C1 segment of cervical spinal cord (tissue), 14 donors: ENCODE measurements at regions not wholly inside any gene's neighbourhood (a gene's known extent, or its start where the extent isn't known, plus 50 kb on each side); places are given as distances from the start of the nearest gene placed in this dataset.
"Not testable (repeated sequence)": the region's sequence is repeated elsewhere in the genome, so short reads cannot be mapped to it uniquely, and the experiment has no call there.

ENCODE experiments used
- DNase-seq, 14 donors: peaks; one replicate each; lab custom pipeline; 2025; lab: John Stamatoyannopoulos, UW

DNA sequence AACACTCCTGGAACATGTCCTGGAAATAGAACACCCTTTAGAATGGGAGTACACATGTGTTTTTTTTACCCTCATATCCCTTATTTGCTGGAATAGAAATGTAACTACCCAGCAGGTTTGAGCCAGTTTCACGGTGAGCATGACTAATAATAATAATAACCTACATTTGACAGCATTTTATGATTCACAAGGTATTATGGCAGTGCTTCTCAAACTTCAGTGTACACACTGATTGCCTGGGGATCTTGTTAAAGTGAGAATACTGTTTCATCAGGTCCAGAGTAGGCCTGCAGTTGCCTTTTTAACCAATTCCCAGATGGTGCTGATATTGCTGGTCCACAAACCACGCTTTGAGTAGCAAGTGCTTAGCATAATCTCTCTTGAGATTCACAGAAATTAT, 63.9 kb downstream of the NFKBIZ start:
- DNase-seq: no peak

DNA sequence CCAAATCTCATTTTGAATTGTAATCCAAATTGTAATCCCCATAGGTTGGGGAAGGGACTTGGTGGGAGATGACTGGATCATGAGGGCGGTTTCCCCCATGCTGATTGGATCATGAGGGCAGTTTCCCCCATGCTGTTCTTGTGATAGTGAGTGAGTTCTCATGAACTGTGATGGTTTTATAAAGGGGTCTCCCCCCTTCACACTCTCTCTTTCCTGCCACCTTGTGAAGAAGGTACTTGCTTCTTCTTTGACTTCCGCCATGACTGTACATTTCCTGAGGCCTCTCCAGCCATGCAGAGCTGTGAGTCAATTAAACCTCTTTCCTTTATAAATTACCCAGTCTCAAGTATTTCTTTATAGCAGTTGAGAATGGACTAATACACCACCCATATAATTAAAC, 68.4 kb downstream of the NFKBIZ start:
- DNase-seq: not testable (repeated sequence)

DNA sequence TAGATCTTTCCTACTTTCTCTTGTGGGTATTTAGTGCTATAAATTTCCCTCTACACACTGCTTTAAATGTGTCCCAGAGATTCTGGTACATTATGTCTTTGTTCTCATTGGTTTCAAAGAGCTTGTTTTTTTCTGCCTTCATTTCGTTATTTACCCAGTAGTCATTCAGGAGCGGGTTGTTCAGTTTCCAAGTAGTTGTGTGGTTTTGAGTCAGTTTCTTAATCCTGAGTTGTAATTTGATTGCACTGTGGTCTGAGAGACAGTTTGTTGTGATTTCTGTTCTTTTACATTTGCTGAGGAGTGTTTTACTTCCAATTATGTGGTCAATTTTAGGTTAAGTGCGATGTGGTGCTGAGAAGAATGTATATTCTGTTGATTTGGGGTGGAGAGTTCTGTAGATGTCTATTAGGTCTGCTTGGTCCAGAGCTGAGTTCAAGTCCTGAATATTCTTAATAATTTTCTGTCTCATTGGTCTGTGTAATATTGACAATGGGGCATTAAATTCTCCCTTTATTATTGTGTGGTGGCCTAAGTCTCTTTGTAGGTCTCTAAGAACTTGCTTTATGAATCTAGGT, 72.9 kb downstream of the NFKBIZ start:
- not testable (repeated sequence) for DNase-seq

DNA sequence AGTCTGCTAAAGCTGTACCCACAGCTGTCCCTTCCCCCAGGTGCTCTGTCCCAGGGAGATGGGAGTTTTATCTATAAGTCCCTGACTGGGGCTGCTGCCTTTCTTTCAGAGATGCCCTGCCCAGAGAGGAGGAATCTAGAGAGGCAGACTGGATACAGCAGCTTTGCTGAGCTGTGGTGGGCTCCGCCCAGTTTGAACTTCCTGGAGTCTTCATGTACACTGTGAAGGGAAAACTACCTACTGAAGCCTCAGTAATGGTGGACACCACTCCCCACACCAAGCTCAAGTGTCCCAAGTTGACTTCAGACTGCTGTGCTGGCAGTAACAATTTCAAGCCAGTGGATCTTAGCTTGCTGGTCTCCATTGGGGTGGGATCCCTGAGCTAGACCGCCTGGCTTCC, 75.3 kb downstream of the NFKBIZ start:
- DNase-seq: not testable (repeated sequence)

DNA sequence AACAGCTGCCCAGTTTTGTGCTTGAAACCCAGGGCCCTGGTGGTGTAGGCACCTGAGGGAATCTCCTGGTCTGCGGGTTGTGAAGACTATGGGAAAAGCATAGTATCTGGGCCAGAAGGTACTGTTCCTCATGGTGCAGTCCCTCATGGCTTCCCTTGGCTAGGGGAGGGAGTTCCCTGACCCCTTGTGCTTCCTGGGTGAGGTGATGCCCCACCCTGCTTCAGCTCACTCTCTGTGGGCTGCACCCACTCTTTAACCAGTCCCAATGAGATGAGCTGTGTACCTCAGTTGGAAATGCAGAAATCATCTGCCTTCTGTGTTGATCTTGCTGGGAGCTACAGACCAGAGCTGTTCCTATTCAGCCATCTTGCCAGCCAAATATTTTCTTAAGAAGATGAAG, 75.8 kb downstream of the NFKBIZ start:
- not testable (repeated sequence) for DNase-seq

DNA sequence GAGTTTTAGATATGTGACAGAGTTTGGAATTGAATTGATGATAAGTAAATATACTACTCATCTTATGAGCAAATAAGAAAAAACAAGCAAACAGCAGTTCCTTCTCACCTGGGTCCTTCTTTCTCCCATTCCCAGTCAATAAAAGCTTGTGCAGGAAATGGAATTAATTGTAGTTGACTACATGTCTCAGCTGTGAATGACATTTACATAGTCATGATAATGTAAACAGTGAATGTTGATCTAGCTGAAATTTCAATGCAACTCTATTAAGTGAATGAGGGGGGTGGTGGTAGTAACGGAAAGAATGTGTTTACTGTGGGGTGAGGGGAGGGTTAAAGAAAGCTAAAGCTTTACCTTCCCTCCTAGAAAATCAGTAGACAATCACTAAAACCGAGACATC, 76.2 kb downstream of the NFKBIZ start:
- no peak for DNase-seq

DNA sequence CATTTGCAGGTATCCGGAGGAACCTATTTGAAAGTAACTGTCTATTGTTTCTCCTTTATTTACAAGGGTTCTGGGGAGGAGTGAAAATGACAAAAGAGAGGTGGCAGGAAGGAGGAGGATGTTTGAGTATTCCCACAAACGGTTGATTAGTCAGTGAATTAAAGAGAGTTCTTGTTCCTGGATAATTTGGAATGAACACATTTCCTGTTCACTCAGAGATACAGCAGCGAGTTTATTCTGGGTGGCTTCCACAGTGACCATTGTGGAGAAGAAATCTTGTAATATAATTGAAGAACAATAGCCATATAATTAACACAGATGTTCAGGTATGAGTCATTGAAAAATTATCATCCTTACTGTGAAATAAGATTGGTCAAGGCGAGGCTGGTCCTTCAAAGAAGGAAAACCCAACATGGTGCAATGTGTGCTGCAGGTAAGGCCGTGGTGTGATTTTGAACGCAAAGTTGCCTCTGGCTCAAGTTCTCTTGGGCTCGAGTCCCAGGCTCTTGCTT, 77.3 kb downstream of the NFKBIZ start:
- no peak for DNase-seq

DNA sequence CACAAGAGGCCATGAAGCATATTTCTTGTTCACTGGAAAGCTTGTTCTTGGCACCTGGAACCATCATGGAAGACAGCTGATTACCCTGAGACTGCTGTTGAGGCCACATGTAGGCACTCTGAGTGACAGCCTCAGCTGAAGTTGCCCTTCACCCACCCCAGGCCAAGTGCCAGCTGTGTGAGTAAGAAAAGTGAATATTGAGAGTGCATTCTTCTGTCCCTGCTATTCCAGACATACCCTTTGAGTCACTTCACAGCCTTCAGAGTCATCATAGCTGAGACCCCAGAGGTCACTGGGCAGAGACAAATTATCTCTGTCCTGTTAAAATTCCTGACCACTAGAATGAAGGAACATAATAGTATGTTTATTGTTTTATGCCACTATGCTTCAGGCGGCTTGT, 79.6 kb downstream of the NFKBIZ start:
- DNase-seq: no peak

DNA sequence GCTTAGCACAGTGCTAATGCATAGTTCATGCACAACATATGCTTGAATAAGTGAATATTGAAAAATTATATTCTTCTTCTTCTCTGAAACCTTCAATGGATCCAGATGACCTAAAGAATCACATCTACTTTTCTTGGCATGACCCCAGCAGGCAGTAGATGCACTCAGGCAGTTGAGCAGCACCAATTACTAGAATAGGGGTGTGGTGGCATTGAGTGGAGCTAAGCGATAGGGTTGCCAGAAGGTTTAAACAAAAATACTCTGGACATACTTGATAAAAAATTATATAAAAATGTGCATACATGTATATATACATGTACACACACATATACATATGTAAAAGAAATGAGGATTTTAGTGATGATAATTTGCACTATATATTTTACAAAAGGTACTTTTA, 81.8 kb downstream of the NFKBIZ start:
- no peak for DNase-seq

DNA sequence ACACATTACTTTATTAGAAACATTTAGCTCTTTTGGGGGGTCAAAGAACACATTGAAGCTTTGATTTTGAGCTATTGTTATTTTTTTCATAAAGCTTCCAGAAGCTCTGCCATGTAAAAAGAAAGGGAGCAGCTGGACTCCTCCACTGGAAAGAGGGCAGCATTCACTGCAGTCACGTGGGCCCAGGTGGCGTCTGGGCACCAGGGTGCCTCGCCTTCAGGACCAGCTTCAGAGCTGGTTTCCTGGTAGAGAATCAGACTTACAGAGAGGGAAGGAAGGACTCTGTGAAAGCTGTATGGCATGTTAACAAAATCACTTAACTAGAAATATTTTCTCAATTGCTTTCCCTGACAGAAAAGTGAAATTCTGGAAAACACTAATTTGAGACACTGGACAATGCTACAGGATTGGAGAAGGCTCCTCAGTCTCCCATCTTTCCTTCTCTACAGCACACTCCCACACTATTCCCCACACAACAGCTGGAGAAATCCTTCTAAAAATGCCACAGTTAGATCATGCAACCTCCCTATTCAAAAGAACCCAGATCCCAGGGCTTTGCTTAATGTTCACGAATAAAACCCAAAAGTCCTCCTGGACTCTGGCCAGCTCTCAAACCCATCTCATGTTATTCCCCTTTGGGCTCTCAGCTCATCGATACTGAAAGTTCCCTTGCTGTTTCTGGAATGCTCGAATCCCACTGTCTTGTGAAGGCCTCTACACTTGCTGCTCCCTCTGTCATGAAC, 83.2 kb downstream of the NFKBIZ start:
- no peak for DNase-seq

DNA sequence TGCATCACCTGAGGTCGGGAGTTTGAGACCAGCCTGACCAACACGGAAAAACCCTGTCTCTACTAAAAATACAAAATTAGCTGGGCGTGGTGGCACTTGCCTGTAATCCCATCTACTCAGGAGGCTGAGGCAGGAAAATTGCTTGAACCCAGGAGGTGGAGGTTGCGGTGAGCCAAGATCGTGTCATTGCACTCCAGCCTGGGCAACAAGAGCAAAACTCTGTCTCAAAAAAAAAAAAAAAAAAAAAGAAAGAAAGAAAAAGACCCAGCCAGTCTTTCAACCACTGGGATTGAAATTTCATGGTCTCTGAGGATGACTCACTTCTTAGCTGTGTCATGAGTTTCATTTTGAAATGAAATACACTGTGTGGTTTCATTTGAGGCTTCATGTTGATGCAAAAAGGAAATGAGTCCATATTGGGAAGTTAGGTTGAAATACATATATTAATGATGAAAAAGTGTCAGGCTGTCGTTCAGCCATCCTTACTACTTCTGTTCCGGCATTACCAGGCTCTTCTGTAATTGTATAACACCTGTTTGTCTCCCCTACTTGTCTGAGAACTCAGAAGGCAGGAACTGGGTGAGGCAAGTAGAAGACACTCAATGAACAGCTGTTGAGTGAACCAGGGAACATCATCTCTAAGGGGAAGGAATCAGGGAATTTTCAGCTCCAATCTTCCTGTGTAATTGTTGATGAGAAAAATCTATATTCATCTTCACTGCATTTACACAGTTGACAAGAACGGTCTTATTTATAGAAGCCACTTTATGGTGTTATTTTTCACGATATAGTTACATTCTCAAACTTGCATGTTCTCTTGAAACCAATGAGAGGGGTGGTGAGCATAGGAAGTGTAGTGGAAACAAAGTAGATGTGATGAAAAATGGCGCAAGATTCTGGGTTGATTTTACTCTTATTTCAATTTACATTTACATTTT, 87.4 kb downstream of the NFKBIZ start:
- DNase-seq: no peak

DNA sequence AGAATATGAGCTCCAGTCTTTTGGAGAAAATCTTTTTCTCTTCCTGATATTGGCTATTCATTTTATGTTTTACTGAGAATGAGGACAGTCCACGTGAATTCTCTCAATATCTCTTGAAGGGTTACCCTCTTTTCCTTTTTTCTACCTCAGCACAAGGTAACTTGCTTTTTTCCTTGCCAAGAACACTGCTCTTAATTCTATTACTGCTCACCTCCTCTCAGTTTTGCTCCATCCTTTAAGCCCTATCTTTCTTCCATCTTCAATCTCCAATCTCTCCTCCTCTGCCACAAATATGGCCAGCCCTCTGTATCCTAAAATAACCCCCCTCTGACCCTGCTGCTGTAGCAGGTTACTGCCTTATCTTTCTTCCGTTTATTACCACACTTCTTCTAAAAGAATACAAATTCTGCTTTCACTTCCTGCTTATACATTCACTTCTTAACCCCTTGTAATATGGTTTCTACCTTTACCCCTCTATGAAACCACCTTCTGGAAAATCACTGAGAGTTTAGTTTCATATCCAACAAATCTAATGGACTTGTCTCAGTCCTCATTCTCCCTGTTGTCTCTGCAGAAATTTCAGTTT, 89.0 kb downstream of the NFKBIZ start:
- no peak for DNase-seq

DNA sequence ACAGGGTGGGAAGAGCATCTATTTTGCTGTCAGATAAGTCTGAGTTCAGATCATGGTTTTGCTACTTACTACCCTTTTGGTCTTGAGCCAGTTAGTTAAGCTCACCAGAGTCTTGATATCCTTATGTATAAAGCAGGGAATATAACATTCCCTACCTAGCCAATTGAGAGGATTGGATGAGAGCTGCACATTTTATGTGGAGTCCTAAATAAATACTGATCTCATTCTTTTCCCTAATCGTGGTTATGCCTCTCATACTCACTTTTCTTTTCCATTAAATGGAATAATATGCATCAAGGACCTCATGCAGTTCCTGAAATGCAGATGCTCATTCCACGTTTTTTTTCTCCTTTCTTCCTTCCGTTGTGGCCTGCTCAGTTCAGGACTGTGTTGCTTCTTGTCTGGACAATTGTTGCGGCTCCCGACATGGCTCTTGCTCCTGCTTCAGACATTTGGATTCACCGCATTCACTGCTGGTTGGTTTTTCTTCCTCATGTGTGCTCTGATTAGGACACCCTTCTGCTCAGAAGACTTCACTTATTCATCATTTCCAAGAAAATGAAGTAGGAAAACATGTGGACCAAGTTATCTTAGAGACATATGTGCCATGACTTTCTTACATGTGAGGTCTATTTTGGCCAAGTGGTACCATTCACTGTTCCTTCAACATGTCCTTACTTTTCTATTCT, 90.2 kb downstream of the NFKBIZ start:
- DNase-seq: no peak

DNA sequence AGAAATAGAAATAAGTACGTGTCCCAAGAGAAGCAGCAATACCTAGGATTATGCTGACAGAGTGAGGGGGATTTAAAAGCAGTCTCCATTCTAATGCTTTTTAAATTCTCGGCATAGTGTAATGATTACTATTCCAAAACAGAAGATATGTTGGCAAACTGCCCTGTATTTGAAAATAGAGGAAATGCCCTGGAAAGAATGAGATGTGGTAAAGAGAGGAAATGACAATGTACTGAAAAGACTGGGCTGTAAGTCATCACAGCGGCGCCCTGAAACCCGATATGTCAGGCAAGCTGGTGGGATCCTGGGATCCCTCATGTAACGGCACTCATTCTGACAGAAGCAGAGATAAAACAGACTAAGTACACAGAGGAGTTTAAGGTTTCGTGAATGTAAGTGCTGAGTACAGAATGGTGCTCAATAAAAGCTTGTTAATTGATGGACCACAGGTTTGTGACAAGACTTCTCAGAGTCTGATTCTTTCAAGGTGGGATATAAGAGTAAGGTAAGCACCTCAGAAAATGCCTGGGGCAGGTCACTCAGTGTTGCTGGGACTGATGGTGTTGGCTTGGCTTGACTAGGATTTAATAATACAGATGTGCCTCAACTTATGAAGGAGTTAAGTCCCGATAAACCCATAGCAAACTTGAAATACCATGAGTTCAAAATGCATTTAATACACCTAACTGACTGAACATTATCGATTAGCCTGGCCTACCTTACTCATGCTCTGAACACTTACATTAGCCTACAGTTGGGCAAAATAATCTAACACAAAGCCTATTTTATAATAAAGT, 91.4 kb downstream of the NFKBIZ start:
- no peak for DNase-seq

DNA sequence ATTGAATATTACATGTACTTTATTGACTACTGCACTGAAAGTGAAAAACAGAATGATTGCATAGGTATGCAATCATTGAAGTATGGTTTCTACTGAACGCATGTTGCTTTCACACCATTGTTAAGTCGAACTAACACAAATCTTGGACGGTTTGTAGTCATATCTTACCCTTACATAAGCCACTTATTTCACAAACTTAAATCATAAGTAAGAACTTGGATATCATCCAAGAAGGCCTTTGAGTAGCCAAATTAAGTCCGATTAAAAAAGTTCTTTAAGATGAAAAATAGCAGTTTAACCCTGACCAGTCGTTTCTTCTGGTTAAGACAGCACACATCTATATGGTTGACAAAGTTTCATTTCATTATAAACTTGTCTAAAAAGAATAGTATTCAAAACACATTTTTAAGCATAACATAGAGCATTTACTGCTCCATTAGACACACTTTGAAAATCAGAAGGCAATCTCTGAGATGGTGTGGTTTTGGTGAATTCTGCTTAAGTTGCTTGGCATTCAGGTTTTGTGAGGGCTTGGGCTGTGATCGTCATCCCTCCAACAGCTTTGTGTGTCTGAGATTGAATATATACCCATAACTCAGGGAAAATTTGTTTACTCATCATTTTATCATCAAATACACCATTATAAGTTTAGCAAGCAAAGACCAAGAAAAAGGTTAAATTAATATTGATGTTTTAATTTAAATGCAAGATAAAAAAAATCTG, 92.2 kb downstream of the NFKBIZ start:
- no peak for DNase-seq

DNA sequence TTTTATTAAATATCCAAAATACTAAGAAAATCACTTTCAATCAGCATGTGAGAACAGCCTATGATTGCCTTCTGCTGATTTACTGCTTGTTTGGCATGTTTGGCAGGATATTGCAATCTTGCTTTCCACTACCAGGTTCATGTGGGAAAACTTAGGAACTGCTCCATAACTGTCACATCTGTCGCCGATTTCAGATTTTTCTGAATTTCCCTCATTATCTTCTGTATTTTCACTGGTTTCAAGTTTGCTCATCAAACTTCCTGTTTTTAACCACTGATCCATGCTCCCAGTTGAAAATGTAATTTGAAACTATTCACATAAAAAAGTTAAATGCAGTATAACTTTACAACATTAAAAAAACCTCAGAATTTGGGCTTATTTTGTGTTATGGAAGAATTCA, 93.0 kb downstream of the NFKBIZ start:
- no peak for DNase-seq

DNA sequence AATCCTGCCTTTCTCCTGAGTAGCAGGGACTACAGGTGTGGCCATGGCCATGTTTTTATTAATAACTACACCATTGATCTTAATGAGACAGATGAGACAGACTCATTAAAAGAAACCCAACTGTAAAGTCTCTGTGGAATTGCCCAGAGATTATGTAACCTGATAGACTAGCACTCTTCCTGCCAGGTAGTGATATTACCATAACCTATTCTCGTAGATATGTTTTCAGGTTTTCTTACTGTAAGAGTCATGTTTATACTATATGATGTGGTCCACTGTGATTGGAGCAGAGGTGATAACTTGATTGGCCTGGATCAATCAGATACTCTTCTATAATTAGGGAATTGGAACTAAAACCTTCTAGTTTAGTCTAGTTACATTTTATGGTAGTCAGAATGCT, 93.7 kb downstream of the NFKBIZ start:
- DNase-seq: no peak

DNA sequence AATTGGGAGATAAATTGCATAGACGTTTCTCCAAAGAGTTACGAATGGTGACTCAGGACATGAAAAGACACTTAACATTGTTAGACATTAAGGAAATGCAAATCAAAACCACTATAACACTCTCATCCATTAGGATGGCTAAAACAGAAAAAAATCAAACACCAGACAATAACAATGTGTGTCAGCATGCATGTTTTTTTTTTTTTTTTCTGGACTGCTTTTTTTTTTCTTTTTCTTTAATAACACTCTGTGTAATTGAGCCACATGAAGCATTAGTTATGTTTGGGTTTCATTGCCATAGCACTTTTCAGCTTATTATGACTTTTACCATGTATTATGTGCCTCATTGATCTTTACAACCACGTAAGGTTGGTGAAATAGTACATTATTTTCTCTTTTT, 95.0 kb downstream of the NFKBIZ start:
- no peak for DNase-seq

DNA sequence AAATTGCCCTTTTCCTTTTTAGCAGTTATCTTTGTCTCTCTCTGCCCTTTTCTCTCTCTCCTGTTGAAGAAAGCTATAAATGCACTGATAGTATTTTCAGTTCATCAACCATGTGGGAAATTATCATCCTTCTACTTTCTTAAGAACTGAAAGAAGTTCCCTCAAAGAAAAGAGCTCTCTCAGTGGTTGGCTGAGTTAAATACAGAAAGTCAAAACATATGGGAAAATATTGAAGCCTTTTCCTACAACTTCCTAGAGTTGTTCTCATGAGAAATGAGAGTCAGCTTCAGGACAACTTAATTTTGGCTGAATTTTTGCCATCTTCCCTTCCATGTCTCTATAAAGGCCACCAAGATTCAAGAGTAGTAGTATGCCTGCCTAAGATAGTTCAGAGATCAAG, 96.7 kb downstream of the NFKBIZ start:
- no peak for DNase-seq

DNA sequence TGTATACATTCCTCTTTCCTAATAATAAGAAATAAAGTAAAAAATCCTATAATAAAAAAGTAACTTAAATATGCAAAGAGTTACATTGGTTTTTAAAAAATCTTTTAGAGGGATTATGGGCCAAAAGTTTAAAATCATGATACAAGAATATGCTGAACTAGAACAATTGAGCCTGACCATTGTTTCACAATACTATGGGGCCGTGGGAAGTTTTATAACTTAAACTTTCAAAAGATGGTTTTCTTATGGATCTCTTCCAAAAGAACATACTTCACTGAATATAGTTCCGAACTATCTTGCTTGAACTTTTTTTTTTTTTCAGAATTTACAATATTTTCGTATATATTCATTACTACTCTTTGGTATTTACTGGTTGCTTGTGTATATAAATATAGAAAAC, 97.6 kb downstream of the NFKBIZ start:
- no peak for DNase-seq
